ENCODE measurements at regions not wholly inside any gene's neighbourhood (a gene's known extent, or its start where the extent isn't known, plus 50 kb on each side); places are given as distances from the start of the nearest gene placed in this dataset.
A peak's percentile ranks its signal among the peaks of the same experiment; 100 is the strongest.

- ChIA-PET POLR2A (no interaction called here), CTCF (interaction anchor here (0.9 to 1.2 kb wide), 2 partner anchors 10 kb away, joined by 3 to 4 read pairs; no protein-coding TSS in a partner anchor)
- Mint-ChIP-seq H3K4me3 (no peak overlapping the region), H3K27ac (no peak overlapping the region), H3K27me3 (ENCODE audit: low read depth) (no peaks in the 10 kb centered on the region), H3K9me3 (peaks cover 3% of the 10 kb centered on the region), H3K4me1 (peaks cover 20% of the 10 kb centered on the region), H3K36me3 (no peaks in the 10 kb centered on the region)
- ATAC-seq (peak; percentile 80), DNase-seq (ENCODE audit: low spot score) (no peak)
- no peak for TF ChIP-seq ZNF425 (CRISPR knock-in tag; conservative IDR thresholded peaks at IDR 0.05)
- TF ChIP-seq ZBTB43 (CRISPR knock-in tag; IDR thresholded peaks at IDR 0.05), result no peak
- no peak for TF ChIP-seq NR3C1 (CRISPR knock-in tag; conservative IDR thresholded peaks at IDR 0.05; ENCODE audit: low read depth)
- no peak for TF ChIP-seq ZNF396 (CRISPR knock-in tag; IDR thresholded peaks at IDR 0.05; ENCODE audit: borderline replicate concordance)
- TF ChIP-seq ZNF532 (CRISPR knock-in tag; IDR thresholded peaks at IDR 0.05; ENCODE audit: borderline replicate concordance), result no peak
These were observed 510.6 kb downstream of the RERGL start for GRCh38 chr12:17579205-17580026.

GRCh38 chr12:17577405-17577804 is 512.6 kb downstream of the RERGL start:
- Mint-ChIP-seq H3K36me3 (no peaks in the 10 kb centered on the region), H3K27me3 (ENCODE audit: low read depth) (no peaks in the 10 kb centered on the region), H3K4me3 (no peak overlapping the region), H3K9me3 (no peaks in the 10 kb centered on the region), H3K27ac (no peak overlapping the region), H3K4me1 (peaks cover 20% of the 10 kb centered on the region)
- no peak for DNase-seq (ENCODE audit: low spot score)
- ChIA-PET POLR2A (no interaction called here), CTCF (no interaction called here)
- peak; percentile 75 for ATAC-seq
- TF ChIP-seq NFYB (CRISPR knock-in tag; conservative IDR thresholded peaks at IDR 0.05; ENCODE audit: low read depth), result no peak
- no peak for TF ChIP-seq ZNF219 (CRISPR knock-in tag; IDR thresholded peaks at IDR 0.05; ENCODE audit: borderline replicate concordance)
- TF ChIP-seq ZSCAN18 (CRISPR knock-in tag; IDR thresholded peaks at IDR 0.05), result no peak
- no peak for TF ChIP-seq ZNF121 (CRISPR knock-in tag; IDR thresholded peaks at IDR 0.05)
- TF ChIP-seq STAT6 (CRISPR knock-in tag; conservative IDR thresholded peaks at IDR 0.05; ENCODE audit: low read depth), result no peak
- no peak for TF ChIP-seq ZNF425 (CRISPR knock-in tag; conservative IDR thresholded peaks at IDR 0.05)
- no peak for TF ChIP-seq PRDM15 (CRISPR knock-in tag; IDR thresholded peaks at IDR 0.05)
- no peak for TF ChIP-seq JAZF1 (CRISPR knock-in tag; IDR thresholded peaks at IDR 0.05)
- TF ChIP-seq ZBTB21 (CRISPR knock-in tag; IDR thresholded peaks at IDR 0.05; ENCODE audit: borderline replicate concordance), result no peak
- no peak for TF ChIP-seq ETV6 (CRISPR knock-in tag; IDR thresholded peaks at IDR 0.05)
